NOMO-1 treated with dmso at 0.1 percent for 144 hours (cell line): ENCODE measurements at regions not wholly inside any gene's neighbourhood (a gene's known extent, or its start where the extent isn't known, plus 50 kb on each side); places are given as distances from the start of the nearest gene placed in this dataset.

Experiments used
- DNase-seq: peaks from one replicate; lab custom pipeline; 2025; ENCODE audit not compliant: unreplicated experiment; lab: John Stamatoyannopoulos, UW

- no peak for DNase-seq
These were observed 188.8 kb upstream of the TECRL start for GRCh38 chr4:64598066-64598465.

- DNase-seq = no peak
These were observed 185.5 kb upstream of the TECRL start for GRCh38 chr4:64594723-64595122.

GRCh38 chr4:64588507-64588906 lies 179.3 kb upstream of the TECRL start:
- no peak for DNase-seq

GRCh38 chr4:64584981-64585557 lies 175.8 kb upstream of the TECRL start:
- peak; percentile 4 for DNase-seq

GRCh38 chr4:64584125-64584524 lies 174.9 kb upstream of the TECRL start:
- no peak for DNase-seq

- DNase-seq = no peak
These were observed 173.2 kb upstream of the TECRL start for GRCh38 chr4:64582492-64582891.

- no peak for DNase-seq
These were observed 172.2 kb upstream of the TECRL start for GRCh38 chr4:64581422-64581821.

- DNase-seq = no peak
These were observed 154.9 kb upstream of the TECRL start for GRCh38 chr4:64564126-64564525.

- DNase-seq = no peak
These were observed 150.3 kb upstream of the TECRL start for GRCh38 chr4:64559571-64559970.

- no peak for DNase-seq
These were observed 141.9 kb upstream of the TECRL start for GRCh38 chr4:64551125-64551524.

- no peak for DNase-seq
These were observed 136.3 kb upstream of the TECRL start for GRCh38 chr4:64545593-64545992.

- DNase-seq = peak; percentile 3
These were observed 130.1 kb upstream of the TECRL start for GRCh38 chr4:64539234-64539849.

GRCh38 chr4:64538219-64538618 lies 129.0 kb upstream of the TECRL start:
- no peak for DNase-seq

GRCh38 chr4:64533637-64534036 lies 124.4 kb upstream of the TECRL start:
- no peak for DNase-seq

- DNase-seq = no peak
These were observed 123.9 kb upstream of the TECRL start for GRCh38 chr4:64533159-64533558.

GRCh38 chr4:64520421-64520820 lies 111.2 kb upstream of the TECRL start:
- DNase-seq = no peak

GRCh38 chr4:64518600-64518999 lies 109.3 kb upstream of the TECRL start:
- DNase-seq = no peak

GRCh38 chr4:64516176-64516575 lies 106.9 kb upstream of the TECRL start:
- DNase-seq = no peak

GRCh38 chr4:64508089-64508488 lies 98.8 kb upstream of the TECRL start:
- DNase-seq = no peak

- DNase-seq = no peak
These were observed 94.9 kb upstream of the TECRL start for GRCh38 chr4:64503945-64504675.

- no peak for DNase-seq
These were observed 94.2 kb upstream of the TECRL start for GRCh38 chr4:64503416-64503815.

GRCh38 chr4:64497491-64497890 lies 88.2 kb upstream of the TECRL start:
- DNase-seq = no peak
